Endothelial cell of umbilical vein (primary cell): ENCODE measurements at regions not wholly inside any gene's neighbourhood (a gene's known extent, or its start where the extent isn't known, plus 50 kb on each side); places are given as distances from the start of the nearest gene placed in this dataset.

Experiments
- BruUV-seq: library from RNA; stranded (reverse); fragments of 400-500 nt; replicated peaks from 2 replicates; lab custom pipeline; 2021; lab: Mats Ljungman, UMichigan
- CTCF ChIA-PET: fragments of 300-600, 350-600 bp; sonication (Branson Sonifier 250); formaldehyde crosslinking; loops from one replicate; lab custom pipeline; 2021; ENCODE audit warnings: antibody characterized with exemption, inconsistent platforms; lab: Charles Lee
- POLR2A ChIA-PET: fragments of 300-600, 350-600 bp; sonication (Branson Sonifier 250); formaldehyde crosslinking; loops from one replicate; lab custom pipeline; 2021; ENCODE audit warnings: antibody characterized with exemption, inconsistent platforms; lab: Charles Lee
- DNase-seq: peaks from one replicate; pipeline ENCODE4 v3.0.0-alpha.2; 2011; ENCODE audit warnings: low read depth, low spot score
- FAIRE-seq: peaks from 2 replicates; lab custom pipeline; 2011; peaks lifted over from hg19 to GRCh38; lab: Jason Lieb, UNC
- H2AFZ ChIP-seq: 2 replicates; pipeline ENCODE4 v1.6.0; 2012; ENCODE audit warnings: low read depth, low read length, control low read depth, inconsistent platforms
- H3K27ac ChIP-seq: 2 replicates; pipeline ENCODE4 v1.5.1; 2011; ENCODE audit warnings: low read depth, mild to moderate bottlenecking, control low read depth, low read length, moderate library complexity; ENCODE audit not compliant: insufficient read depth
- H3K27me3 ChIP-seq, 2 experiments: 2 replicates each; pipeline versions ENCODE4 v1.6.0 to v1.6.1; 2011; ENCODE audit warnings: low read length in 2 of 2, mixed read lengths in 1 of 2; ENCODE audit not compliant: control insufficient read depth in 2 of 2, insufficient read depth in 2 of 2
- H3K36me3 ChIP-seq, 2 experiments: 2 replicates in 1 of 2; 3 replicates in 1 of 2; pipeline ENCODE4 v1.5.1; 2011; ENCODE audit warnings: low read length in 2 of 2, mild to moderate bottlenecking in 1 of 2, moderate library complexity in 1 of 2; ENCODE audit not compliant: control insufficient read depth in 2 of 2, insufficient read depth in 2 of 2; ENCODE audit errors: extremely low read depth in 1 of 2
- H3K4me1 ChIP-seq: 3 replicates; pipeline ENCODE4 v1.5.1; 2011; ENCODE audit warnings: mild to moderate bottlenecking, low read length; ENCODE audit not compliant: control insufficient read depth, insufficient read depth; ENCODE audit errors: extremely low read depth
- H3K4me2 ChIP-seq: 2 replicates; pipeline ENCODE4 v1.6.1; 2011; ENCODE audit warnings: low read length, control low read depth, mixed read lengths; ENCODE audit not compliant: insufficient read depth
- H3K4me3 ChIP-seq, 3 experiments: fragments of 200-600 bp in 1 of 3; sonication (generic), shearing (Covaris generic) in 1 of 3; replicated peaks in 1 of 3; 2 replicates each; pipeline ENCODE4 v1.5.1; 2011 to 2016; ENCODE audit warnings: control low read depth in 3 of 3, low read length in 3 of 3, mild to moderate bottlenecking in 2 of 3, inconsistent platforms in 1 of 3, low read depth in 1 of 3, moderate library complexity in 1 of 3; ENCODE audit not compliant: insufficient read depth in 1 of 3
- H3K79me2 ChIP-seq: 2 replicates; pipeline ENCODE4 v1.6.0; 2012; ENCODE audit warnings: low read length, inconsistent platforms; ENCODE audit not compliant: control insufficient read depth, insufficient read depth
- H3K9ac ChIP-seq: replicated peaks from 2 replicates; pipeline ENCODE3; 2011; ENCODE audit warnings: low read length, control low read depth; ENCODE audit not compliant: insufficient read depth; ENCODE audit errors: extremely low read depth
- H3K9me1 ChIP-seq: replicated peaks from 3 replicates; pipeline ENCODE4 v1.6.0; 2011; ENCODE audit warnings: mild to moderate bottlenecking, low read length; ENCODE audit not compliant: control insufficient read depth, insufficient read depth; ENCODE audit errors: extremely low read depth
- H3K9me3 ChIP-seq: replicated peaks from 2 replicates; pipeline ENCODE4 v1.5.1; 2012; ENCODE audit warnings: low read length, inconsistent platforms; ENCODE audit not compliant: control insufficient read depth, insufficient read depth
- H4K20me1 ChIP-seq: replicated peaks from 2 replicates; pipeline ENCODE3; 2011; ENCODE audit warnings: mild to moderate bottlenecking, low read length; ENCODE audit not compliant: control insufficient read depth, insufficient read depth; ENCODE audit errors: extremely low read depth
- EZH2 ChIP-seq: IDR thresholded peaks from 2 replicates; pipeline ENCODE4 v1.6.1; 2012; ENCODE audit warnings: borderline replicate concordance, low read depth, mild to moderate bottlenecking, moderate library complexity, low read length, inconsistent platforms; ENCODE audit not compliant: severe bottlenecking
- FOS ChIP-seq: IDR thresholded peaks from 2 replicates; pipeline ENCODE4 v1.6.1; 2011; ENCODE audit warnings: mild to moderate bottlenecking, low read length, moderate library complexity, borderline replicate concordance; ENCODE audit not compliant: insufficient read depth
- GATA2 ChIP-seq: IDR thresholded peaks from 2 replicates; pipeline ENCODE4 v1.7.0; 2011; ENCODE audit warnings: low read depth, mild to moderate bottlenecking, moderate library complexity, mixed read lengths, low read length; ENCODE audit not compliant: insufficient read length, insufficient read depth
- JUN ChIP-seq: IDR thresholded peaks from 2 replicates; pipeline ENCODE4 v1.6.1; 2011; ENCODE audit warnings: borderline replicate concordance, low read depth; ENCODE audit not compliant: insufficient read length, insufficient read depth
- MYC ChIP-seq: IDR thresholded peaks from one replicate; pipeline ENCODE4 v1.6.1; 2011; ENCODE audit warnings: mild to moderate bottlenecking, low read depth, low read length
- POLR2A ChIP-seq: IDR thresholded peaks from 2 replicates; pipeline ENCODE4 v1.6.1; 2012; ENCODE audit warnings: low read depth, mild to moderate bottlenecking, control low read depth, low read length
- POLR2AphosphoS5 ChIP-seq: IDR thresholded peaks from 2 replicates; pipeline ENCODE4 v1.6.1; 2012; ENCODE audit warnings: low read depth, mild to moderate bottlenecking, control low read depth, low read length, moderate library complexity; ENCODE audit not compliant: insufficient read depth
- dilution Hi-C: fragments of 300-500 bp; cut with MboI; formaldehyde crosslinking; loops from one replicate; pipeline ENCODE4 v1.15.0; 2019; ENCODE audit warnings: low sequenced_read_pairs; ENCODE audit not compliant: extremely low pct_ligation_motif_present
- intact Hi-C: fragments of 100-400 bp; cut with micrococcal nuclease; formaldehyde crosslinking; loops from one replicate; pipeline ENCODE4 v1.10.0; 2022
- TF ChIP-seq, protein P1 (sequence below), 2 donors: IDR thresholded peaks; 1 replicate in 1 of 2; 2 replicates in 1 of 2; pipeline ENCODE4 v1.5.1; 2011; ENCODE audit warnings: low read length in 2 of 2, mild to moderate bottlenecking in 2 of 2, moderate library complexity in 2 of 2, control low read depth in 1 of 2, inconsistent platforms in 1 of 2, low read depth in 1 of 2; ENCODE audit not compliant: insufficient read depth in 1 of 2; ENCODE audit errors: extremely low read depth in 1 of 2
- TF ChIP-seq, protein P2 (sequence below): IDR thresholded peaks from 2 replicates; pipeline ENCODE4 v1.6.1; 2011; ENCODE audit not compliant: insufficient read depth, insufficient read length

DNA sequence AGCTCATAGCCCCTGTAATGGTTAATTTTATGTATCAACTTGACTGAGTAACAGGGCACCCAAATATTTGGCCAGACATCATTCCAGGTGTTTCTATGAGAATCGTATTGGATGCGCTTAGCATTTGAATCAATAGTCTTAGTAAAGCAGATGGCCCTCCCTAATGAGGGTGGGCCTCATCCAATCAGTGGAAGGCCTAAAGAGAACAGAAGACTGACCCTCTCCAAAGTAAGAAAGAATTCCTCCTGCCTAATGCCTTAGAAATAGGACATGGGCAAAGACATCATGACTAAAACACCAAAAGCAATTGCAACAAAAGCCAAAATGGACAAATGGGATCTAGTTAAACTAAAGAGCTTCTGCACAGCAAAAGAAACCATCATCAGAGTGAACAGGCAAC, 352.5 kb upstream of the SASH1 start:
- no peak overlapping the region for H2AFZ ChIP-seq
- no peaks in the 10 kb centered on the region for H3K9me3 ChIP-seq
- H3K4me3 ChIP-seq: no peak overlapping the region
- no peaks in the 10 kb centered on the region for H3K9me1 ChIP-seq
- no peaks in the 10 kb centered on the region for H3K36me3 ChIP-seq
- CTCF ChIA-PET: no interaction called here
- BruUV-seq: no TSS peak
- no peaks in the 10 kb centered on the region for H3K79me2 ChIP-seq
- no peaks in the 10 kb centered on the region for H4K20me1 ChIP-seq
- no peaks in the 10 kb centered on the region for H3K27me3 ChIP-seq
- FAIRE-seq: no peak
- no peak overlapping the region for H3K4me2 ChIP-seq
- no peak overlapping the region for H3K9ac ChIP-seq
- intact Hi-C loops (no loop called here), dilution Hi-C loops (no loop called here)
- no peak for DNase-seq
- POLR2A ChIA-PET: no interaction called here
- H3K27ac ChIP-seq: no peak overlapping the region
- TF ChIP-seq, protein P1, sequence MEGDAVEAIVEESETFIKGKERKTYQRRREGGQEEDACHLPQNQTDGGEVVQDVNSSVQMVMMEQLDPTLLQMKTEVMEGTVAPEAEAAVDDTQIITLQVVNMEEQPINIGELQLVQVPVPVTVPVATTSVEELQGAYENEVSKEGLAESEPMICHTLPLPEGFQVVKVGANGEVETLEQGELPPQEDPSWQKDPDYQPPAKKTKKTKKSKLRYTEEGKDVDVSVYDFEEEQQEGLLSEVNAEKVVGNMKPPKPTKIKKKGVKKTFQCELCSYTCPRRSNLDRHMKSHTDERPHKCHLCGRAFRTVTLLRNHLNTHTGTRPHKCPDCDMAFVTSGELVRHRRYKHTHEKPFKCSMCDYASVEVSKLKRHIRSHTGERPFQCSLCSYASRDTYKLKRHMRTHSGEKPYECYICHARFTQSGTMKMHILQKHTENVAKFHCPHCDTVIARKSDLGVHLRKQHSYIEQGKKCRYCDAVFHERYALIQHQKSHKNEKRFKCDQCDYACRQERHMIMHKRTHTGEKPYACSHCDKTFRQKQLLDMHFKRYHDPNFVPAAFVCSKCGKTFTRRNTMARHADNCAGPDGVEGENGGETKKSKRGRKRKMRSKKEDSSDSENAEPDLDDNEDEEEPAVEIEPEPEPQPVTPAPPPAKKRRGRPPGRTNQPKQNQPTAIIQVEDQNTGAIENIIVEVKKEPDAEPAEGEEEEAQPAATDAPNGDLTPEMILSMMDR (IDR thresholded peaks at IDR 0.05; ENCODE audit: extremely low read depth in 1 of 2, insufficient read depth in 1 of 2, low read depth in 1 of 2, low read length in 2 of 2): no peak
- TF ChIP-seq GATA2 (no peak), FOS (no peak), POLR2AphosphoS5 (no peak), EZH2 (no peak), POLR2A (no peak), JUN (no peak), MYC (no peak)
- TF ChIP-seq, protein P2, sequence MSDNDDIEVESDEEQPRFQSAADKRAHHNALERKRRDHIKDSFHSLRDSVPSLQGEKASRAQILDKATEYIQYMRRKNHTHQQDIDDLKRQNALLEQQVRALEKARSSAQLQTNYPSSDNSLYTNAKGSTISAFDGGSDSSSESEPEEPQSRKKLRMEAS: no peak
- H3K4me1 ChIP-seq: no peaks in the 10 kb centered on the region
